GM18909 (cell line): ENCODE measurements at regions not wholly inside any gene's neighbourhood (a gene's known extent, or its start where the extent isn't known, plus 50 kb on each side); places are given as distances from the start of the nearest gene placed in this dataset.

ENCODE experiments used
- ATAC-seq: cut with Tn5 transposase; IDR thresholded peaks from one replicate; pipeline ENCODE4 v1.9.1; 2021; ENCODE audit warnings: mild to moderate bottlenecking; ENCODE audit not compliant: unreplicated experiment, poor library complexity

GRCh38 chr10:117942226-117942625, 104.5 kb downstream of the RAB11FIP2 start:
- no peak for ATAC-seq

DNA sequence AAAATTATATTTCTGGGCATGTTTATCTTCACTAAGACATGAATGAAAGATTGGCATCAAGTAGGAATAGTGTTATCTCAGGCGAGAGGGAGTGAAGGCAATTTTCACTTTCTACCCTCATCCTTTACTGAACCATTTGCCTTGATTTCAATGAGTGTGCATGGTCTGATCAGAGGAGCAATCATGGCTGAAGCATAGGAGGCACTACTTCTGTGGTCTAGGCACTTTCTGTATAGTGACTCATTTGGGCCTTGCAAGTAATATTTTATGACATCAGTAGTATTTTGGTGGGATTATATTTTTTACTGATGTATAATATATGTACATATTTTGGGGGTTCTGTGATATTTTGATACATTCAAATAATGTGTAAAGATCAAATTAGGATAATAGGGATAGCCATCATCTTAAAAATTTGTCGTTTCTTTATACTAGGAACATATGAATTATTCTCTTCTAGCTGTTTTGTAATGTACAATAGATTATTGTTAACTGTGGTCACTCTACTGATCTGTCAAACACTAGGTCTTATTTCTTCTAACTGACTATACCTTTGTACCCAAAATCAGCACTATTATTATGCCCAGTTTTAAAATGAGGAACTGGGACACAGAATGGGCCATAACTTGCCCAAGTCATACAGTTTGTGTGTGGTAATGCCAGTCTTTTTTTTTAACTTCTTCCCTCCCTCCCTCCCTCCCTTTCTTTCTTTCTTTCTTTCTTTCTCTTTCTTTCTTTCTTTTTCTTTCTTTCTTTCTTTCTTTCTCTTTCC, 101.9 kb downstream of the RAB11FIP2 start:
- ATAC-seq: no peak

- no peak for ATAC-seq
Measured at GRCh38 chr10:117945651-117946050, 101.1 kb downstream of the RAB11FIP2 start.

DNA sequence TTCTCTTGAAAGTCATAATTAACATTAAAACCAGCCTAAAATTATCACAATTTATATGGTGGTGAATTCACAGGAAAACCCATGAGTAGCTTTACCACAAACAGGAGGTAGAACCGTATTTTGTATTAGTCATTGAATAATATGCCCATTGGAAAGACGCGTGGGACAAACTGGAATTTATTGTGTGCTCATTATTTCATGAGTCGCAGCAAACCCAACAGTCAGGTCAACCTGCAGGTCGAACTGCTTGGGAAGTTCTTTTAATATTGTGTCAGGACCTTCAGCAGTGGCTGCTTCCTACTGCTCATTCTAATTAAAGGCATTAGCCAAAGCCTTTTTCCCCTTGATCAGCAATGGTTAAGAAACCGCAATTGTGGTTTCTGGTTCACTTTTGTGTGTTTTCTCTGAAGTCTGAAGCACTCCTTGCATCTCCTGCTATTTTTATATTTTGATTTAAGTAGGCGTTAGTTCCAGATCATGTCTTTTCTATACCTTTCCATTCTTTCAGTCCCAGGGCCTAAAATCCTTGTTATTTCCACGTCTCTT, 100.1 kb downstream of the RAB11FIP2 start:
- no peak for ATAC-seq

GRCh38 chr10:117948493-117948892, 98.2 kb downstream of the RAB11FIP2 start:
- ATAC-seq: no peak

GRCh38 chr10:117950408-117950807, 96.3 kb downstream of the RAB11FIP2 start:
- ATAC-seq: no peak
